ENCODE measurements at regions not wholly inside any gene's neighbourhood (a gene's known extent, or its start where the extent isn't known, plus 50 kb on each side); places are given as distances from the start of the nearest gene placed in this dataset.
"Not testable (repeated sequence)": the region's sequence is repeated elsewhere in the genome, so short reads cannot be mapped to it uniquely, and the experiment has no call there.

- 63 to 64% methylated on average over 7 of the region's 7 CpGs for WGBS, 2 donors
- TF ChIP-seq POLR2A (IDR thresholded peaks at IDR 0.05), result no peak
- TF ChIP-seq, protein P1, sequence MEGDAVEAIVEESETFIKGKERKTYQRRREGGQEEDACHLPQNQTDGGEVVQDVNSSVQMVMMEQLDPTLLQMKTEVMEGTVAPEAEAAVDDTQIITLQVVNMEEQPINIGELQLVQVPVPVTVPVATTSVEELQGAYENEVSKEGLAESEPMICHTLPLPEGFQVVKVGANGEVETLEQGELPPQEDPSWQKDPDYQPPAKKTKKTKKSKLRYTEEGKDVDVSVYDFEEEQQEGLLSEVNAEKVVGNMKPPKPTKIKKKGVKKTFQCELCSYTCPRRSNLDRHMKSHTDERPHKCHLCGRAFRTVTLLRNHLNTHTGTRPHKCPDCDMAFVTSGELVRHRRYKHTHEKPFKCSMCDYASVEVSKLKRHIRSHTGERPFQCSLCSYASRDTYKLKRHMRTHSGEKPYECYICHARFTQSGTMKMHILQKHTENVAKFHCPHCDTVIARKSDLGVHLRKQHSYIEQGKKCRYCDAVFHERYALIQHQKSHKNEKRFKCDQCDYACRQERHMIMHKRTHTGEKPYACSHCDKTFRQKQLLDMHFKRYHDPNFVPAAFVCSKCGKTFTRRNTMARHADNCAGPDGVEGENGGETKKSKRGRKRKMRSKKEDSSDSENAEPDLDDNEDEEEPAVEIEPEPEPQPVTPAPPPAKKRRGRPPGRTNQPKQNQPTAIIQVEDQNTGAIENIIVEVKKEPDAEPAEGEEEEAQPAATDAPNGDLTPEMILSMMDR (IDR thresholded peaks at IDR 0.05), result no peak
- no peak for DNase-seq (ENCODE audit: low spot score in 2 of 2)
- H3K4me3 ChIP-seq (ENCODE audit: low read depth, poor library complexity, severe bottlenecking), result no peak overlapping the region
- intact Hi-C loops (cut with DNase I; ENCODE audit: low total_unique reads), result no loop called here
These were observed 96.5 kb upstream of the PIP4K2A start for GRCh38 chr10:22810643-22811465.

DNA sequence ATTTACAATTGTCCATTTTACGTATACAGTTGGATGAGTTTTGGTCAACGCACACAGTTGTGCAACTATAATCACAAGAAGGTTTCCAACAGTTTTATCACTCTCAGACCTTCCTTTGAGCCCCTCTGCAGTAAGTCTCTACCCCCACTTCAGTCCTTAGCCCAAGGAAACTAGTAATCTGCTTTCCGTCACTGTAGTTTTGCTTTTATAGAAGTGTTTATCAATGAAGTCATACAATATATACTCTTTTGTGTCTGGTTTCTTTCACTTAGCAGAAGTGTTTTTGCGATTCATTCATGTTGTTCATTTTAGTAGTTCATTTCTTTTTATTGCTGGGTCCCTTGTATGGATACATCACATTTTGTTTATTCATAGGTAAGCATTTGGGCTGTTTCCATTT lies 92.9 kb upstream of the PIP4K2A start:
- 82 to 84% methylated on average over 4 of the region's 4 CpGs for WGBS, 2 donors
- DNase-seq (ENCODE audit: low spot score in 2 of 2), result no peak
- TF ChIP-seq, protein P1 (IDR thresholded peaks at IDR 0.05), result no peak
- TF ChIP-seq POLR2A (IDR thresholded peaks at IDR 0.05), result no peak
- H3K4me3 ChIP-seq (ENCODE audit: low read depth, poor library complexity, severe bottlenecking), result no peak overlapping the region
- intact Hi-C loops (cut with DNase I; ENCODE audit: low total_unique reads), result no loop called here

DNA sequence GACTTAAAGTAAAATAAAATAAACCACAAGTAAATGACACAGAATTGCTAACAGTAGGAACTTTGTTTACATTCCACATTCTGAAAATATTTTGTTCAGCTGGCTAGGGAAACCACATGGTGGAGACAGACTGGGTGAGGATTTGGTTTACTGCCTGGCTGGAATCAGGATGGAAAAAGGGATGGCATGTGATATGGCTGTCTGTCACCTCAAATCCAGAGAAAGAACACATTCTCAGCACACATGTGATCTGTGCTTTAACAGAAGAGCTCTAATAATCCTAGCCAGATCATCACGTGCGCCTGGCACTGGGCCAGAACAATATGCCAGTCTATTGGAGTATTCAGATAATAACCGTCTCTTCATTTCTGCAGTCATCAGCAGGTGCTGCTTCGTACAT lies 90.9 kb upstream of the PIP4K2A start:
- intact Hi-C loops (cut with DNase I; ENCODE audit: low total_unique reads), result no loop called here
- no peak overlapping the region for H3K4me3 ChIP-seq (ENCODE audit: low read depth, poor library complexity, severe bottlenecking)
- DNase-seq (ENCODE audit: low spot score in 2 of 2), result peak; percentile 61 to 87
- 19 to 25% methylated on average over 4 of the region's 4 CpGs for WGBS, 2 donors
- TF ChIP-seq POLR2A (IDR thresholded peaks at IDR 0.05), result no peak
- TF ChIP-seq, protein P1 (IDR thresholded peaks at IDR 0.05), result no peak

DNA sequence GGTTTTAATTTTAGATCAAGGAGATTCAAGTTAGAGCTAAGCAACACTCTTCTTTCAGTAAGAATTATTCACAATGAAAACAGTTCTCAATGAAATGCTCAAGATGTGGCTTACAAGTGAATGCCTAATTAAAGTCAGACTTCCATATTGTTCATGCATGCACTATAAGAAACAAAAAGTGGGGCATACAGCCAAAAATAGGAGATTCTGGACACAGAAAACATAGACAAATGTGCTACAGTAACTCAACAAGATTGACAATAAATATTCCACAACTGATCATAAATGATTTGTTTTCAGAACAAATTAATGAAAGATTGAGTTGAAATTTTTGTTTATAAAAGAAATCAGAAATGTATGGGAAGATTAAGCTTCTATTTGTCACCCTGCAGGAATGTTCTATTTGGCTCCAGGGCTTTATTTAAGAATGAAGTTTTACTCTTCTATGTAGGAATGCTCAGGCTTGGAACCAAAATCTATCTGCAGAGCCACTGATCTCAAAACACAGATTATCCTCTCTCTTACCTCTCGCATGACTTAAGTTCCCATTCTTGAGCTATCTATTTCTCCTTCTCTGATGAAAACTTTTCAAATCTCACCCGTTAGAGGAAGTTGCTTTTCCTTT lies 89.0 kb upstream of the PIP4K2A start:
- intact Hi-C loops (cut with DNase I; ENCODE audit: low total_unique reads), result no loop called here
- no peak for TF ChIP-seq POLR2A (IDR thresholded peaks at IDR 0.05)
- TF ChIP-seq, protein P1 (IDR thresholded peaks at IDR 0.05), result no peak
- DNase-seq (ENCODE audit: low spot score in 2 of 2), result no peak
- 56 to 61% methylated on average over 2 of the region's 2 CpGs for WGBS, 2 donors
- H3K4me3 ChIP-seq (ENCODE audit: low read depth, poor library complexity, severe bottlenecking), result no peak overlapping the region

GRCh38 chr10:22801785-22802184 lies 87.4 kb upstream of the PIP4K2A start:
- intact Hi-C loops (cut with DNase I; ENCODE audit: low total_unique reads), result no loop called here
- no peak for TF ChIP-seq POLR2A (IDR thresholded peaks at IDR 0.05)
- TF ChIP-seq, protein P1 (IDR thresholded peaks at IDR 0.05), result no peak
- DNase-seq (ENCODE audit: low spot score in 2 of 2), result no peak
- WGBS, 2 donors, result 66 to 70% methylated on average over 1 of the region's 1 CpG
- H3K4me3 ChIP-seq (ENCODE audit: low read depth, poor library complexity, severe bottlenecking), result no peak overlapping the region

DNA sequence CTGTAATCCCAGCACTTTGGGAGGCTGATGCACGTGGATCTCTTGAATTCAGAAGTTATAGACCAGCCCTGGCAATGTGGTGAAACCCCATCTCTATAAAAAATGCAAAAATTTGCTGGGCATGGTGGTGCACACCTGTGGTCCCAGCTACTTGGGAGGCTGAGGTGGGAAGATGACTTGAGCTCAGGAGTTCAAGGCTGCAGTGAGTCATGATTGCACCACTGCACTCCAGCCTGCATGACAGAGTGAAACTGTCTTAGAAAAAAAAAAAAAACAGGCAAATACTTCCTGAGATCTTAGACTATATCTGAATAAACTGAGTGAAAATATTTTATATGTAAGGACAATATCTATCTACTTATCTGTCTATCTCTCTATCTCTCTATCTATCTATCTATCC lies 83.4 kb upstream of the PIP4K2A start:
- 76 to 86% methylated on average over 1 of the region's 1 CpG for WGBS, 2 donors
- H3K4me3 ChIP-seq (ENCODE audit: low read depth, poor library complexity, severe bottlenecking); DNase-seq (ENCODE audit: low spot score in 2 of 2); intact Hi-C loops (cut with DNase I; ENCODE audit: low total_unique reads): not testable (repeated sequence)

Measured in lower leg skin (tissue), 4 donors.